ENCODE measurements at regions not wholly inside any gene's neighbourhood (a gene's known extent, or its start where the extent isn't known, plus 50 kb on each side); places are given as distances from the start of the nearest gene placed in this dataset.

DNA sequence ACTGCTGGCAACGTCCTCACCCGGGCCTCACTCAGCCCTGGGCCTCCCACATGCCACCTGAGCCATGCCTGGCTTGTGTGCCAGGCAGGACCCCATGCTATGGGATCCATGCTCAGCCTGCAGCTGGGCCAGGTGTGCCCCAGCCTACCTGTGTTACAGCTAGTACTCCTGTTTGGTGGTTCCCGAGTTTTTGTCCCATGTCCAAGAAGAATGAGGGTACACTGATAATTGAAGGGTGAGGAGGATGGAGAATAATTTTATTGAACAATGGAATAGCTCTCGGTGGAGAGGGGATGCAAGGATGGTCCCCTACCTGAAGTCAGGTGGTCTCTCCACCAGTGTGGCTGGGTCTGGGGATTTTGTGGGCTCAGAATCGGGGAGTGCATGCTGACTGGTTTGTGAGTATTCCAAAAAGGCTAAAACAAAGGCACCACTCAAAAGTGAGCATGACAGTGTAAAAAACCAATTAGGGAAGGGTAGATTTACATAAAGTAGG is 137.9 kb downstream of the TNFSF18 start:
- no peak for DNase-seq (ENCODE audit: low read depth)
- H3K4me3 ChIP-seq (ENCODE audit: low read length) = no peak overlapping the region
- TF ChIP-seq CTCF (conservative IDR thresholded peaks at IDR 0.05; ENCODE audit: low read depth, low read length) = no peak

- DNase-seq (ENCODE audit: low read depth) = peak; percentile 83
- no peak overlapping the region for H3K4me3 ChIP-seq (ENCODE audit: low read length)
- no peak for TF ChIP-seq CTCF (conservative IDR thresholded peaks at IDR 0.05; ENCODE audit: low read depth, low read length)
Observed at GRCh38 chr1:172914501-172915144, 136.1 kb downstream of the TNFSF18 start.

DNA sequence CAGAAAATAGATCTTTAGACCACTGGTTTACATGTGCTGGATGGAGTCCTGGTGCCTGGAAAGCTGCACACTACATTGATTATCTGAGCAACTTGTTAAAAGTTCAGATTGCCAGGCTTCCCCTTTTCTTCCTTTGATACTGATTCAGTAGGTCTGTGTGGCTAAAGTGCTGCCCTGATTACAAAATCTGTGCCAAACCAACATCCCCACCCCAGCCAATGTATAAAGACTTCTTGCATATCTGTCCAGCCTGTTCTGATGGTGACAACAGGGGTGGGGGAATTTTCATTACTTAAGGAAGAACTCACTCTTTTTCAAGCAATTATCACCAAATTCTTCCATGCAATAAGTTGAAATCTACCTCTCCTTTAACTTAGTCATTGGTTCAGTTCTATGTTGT is 135.5 kb downstream of the TNFSF18 start:
- no peak for TF ChIP-seq CTCF (conservative IDR thresholded peaks at IDR 0.05; ENCODE audit: low read depth, low read length)
- H3K4me3 ChIP-seq (ENCODE audit: low read length) = no peak overlapping the region
- DNase-seq (ENCODE audit: low read depth) = no peak

GRCh38 chr1:172916116-172916515 is 134.6 kb downstream of the TNFSF18 start:
- DNase-seq (ENCODE audit: low read depth) = no peak
- TF ChIP-seq CTCF (conservative IDR thresholded peaks at IDR 0.05; ENCODE audit: low read depth, low read length) = no peak
- H3K4me3 ChIP-seq (ENCODE audit: low read length) = no peak overlapping the region

- no peak for TF ChIP-seq CTCF (conservative IDR thresholded peaks at IDR 0.05; ENCODE audit: low read depth, low read length)
- DNase-seq (ENCODE audit: low read depth) = peak; percentile 94
- H3K4me3 ChIP-seq (ENCODE audit: low read length) = no peak overlapping the region
Observed at GRCh38 chr1:172917972-172918371, 132.8 kb downstream of the TNFSF18 start.

DNA sequence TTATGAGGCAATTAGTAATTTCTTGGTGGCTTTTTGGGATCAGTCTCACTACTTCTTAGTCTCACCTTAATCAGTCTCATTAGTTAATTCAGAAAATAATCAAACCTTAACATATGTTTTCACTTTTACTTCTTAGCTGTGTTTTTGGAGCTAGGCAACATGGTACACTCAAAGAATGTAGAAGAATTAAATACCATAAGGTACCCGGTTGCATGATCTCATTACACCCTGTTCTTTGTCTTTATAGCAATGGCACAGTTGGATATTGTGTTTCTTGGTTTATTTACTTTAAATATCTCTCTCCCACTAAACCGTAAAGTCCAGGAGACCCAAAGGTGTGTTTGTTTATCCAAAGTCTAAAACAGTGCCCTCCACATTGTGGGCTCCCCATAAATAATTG is 132.3 kb downstream of the TNFSF18 start:
- H3K4me3 ChIP-seq (ENCODE audit: low read length) = no peak overlapping the region
- no peak for TF ChIP-seq CTCF (conservative IDR thresholded peaks at IDR 0.05; ENCODE audit: low read depth, low read length)
- no peak for DNase-seq (ENCODE audit: low read depth)

- DNase-seq (ENCODE audit: low read depth) = peak; percentile 79
- no peak for TF ChIP-seq CTCF (conservative IDR thresholded peaks at IDR 0.05; ENCODE audit: low read depth, low read length)
- no peak overlapping the region for H3K4me3 ChIP-seq (ENCODE audit: low read length)
Observed at GRCh38 chr1:172926070-172926469, 124.7 kb downstream of the TNFSF18 start.

Data from retinal pigment epithelial cell (primary cell).